ENCODE measurements at regions not wholly inside any gene's neighbourhood (a gene's known extent, or its start where the extent isn't known, plus 50 kb on each side); places are given as distances from the start of the nearest gene placed in this dataset.
"Not testable (repeated sequence)": the region's sequence is repeated elsewhere in the genome, so short reads cannot be mapped to it uniquely, and the experiment has no call there.

GRCh38 chr12:33044447-33044846, 147.9 kb upstream of the PKP2 start:
- H3K9ac ChIP-seq (ENCODE audit: low read depth, low read length), result no peak overlapping the region
- H3K36me3 ChIP-seq (ENCODE audit: control insufficient read depth, insufficient read depth, low read length), result no peaks in the 10 kb centered on the region
- no peaks in the 10 kb centered on the region for H3K4me1 ChIP-seq (ENCODE audit: control insufficient read depth, insufficient read depth, low read length)
- H3K27me3 ChIP-seq (ENCODE audit: control insufficient read depth, insufficient read depth, low read length), result no peaks in the 10 kb centered on the region
- H3K27ac ChIP-seq (ENCODE audit: low read depth, low read length), result no peak overlapping the region
- peaks cover 4% of the 10 kb centered on the region; the same call in 1 of the 2 replicates for H3K9me3 ChIP-seq (ENCODE audit: control insufficient read depth, insufficient read depth, low read length)
- H3K4me3 ChIP-seq (ENCODE audit: low read depth, low read length), result no peak overlapping the region

GRCh38 chr12:33041562-33041961, 145.0 kb upstream of the PKP2 start:
- Histone ChIP-seq H3K27ac (ENCODE audit: low read depth, low read length) (no peak overlapping the region), H3K9me3 (ENCODE audit: control insufficient read depth, insufficient read depth, low read length) (peaks cover 4% of the 10 kb centered on the region), H3K9ac (ENCODE audit: low read depth, low read length) (no peak overlapping the region), H3K27me3 (ENCODE audit: control insufficient read depth, insufficient read depth, low read length) (no peaks in the 10 kb centered on the region), H3K4me1 (ENCODE audit: control insufficient read depth, insufficient read depth, low read length) (no peaks in the 10 kb centered on the region), H3K36me3 (ENCODE audit: control insufficient read depth, insufficient read depth, low read length) (no peaks in the 10 kb centered on the region), H3K4me3 (ENCODE audit: low read depth, low read length) (no peak overlapping the region)

GRCh38 chr12:33033999-33034398, 137.4 kb upstream of the PKP2 start:
- H3K9me3 ChIP-seq (ENCODE audit: control insufficient read depth, insufficient read depth, low read length), result peaks cover 25% of the 10 kb centered on the region
- H3K9ac ChIP-seq (ENCODE audit: low read depth, low read length); H3K36me3 ChIP-seq (ENCODE audit: control insufficient read depth, insufficient read depth, low read length); H3K27ac ChIP-seq (ENCODE audit: low read depth, low read length); H3K4me1 ChIP-seq (ENCODE audit: control insufficient read depth, insufficient read depth, low read length); H3K27me3 ChIP-seq (ENCODE audit: control insufficient read depth, insufficient read depth, low read length); H3K4me3 ChIP-seq (ENCODE audit: low read depth, low read length): not testable (repeated sequence)

- no peak overlapping the region for H3K4me3 ChIP-seq (ENCODE audit: low read depth, low read length)
- no peak overlapping the region for H3K9ac ChIP-seq (ENCODE audit: low read depth, low read length)
- H3K4me1 ChIP-seq (ENCODE audit: control insufficient read depth, insufficient read depth, low read length), result no peaks in the 10 kb centered on the region
- no peaks in the 10 kb centered on the region for H3K27me3 ChIP-seq (ENCODE audit: control insufficient read depth, insufficient read depth, low read length)
- peaks cover 19% of the 10 kb centered on the region for H3K9me3 ChIP-seq (ENCODE audit: control insufficient read depth, insufficient read depth, low read length)
- no peak overlapping the region for H3K27ac ChIP-seq (ENCODE audit: low read depth, low read length)
- no peaks in the 10 kb centered on the region for H3K36me3 ChIP-seq (ENCODE audit: control insufficient read depth, insufficient read depth, low read length)
Observed at GRCh38 chr12:33026791-33027190, 130.2 kb upstream of the PKP2 start.

GRCh38 chr12:33022724-33023123, 126.1 kb upstream of the PKP2 start:
- not testable (repeated sequence) for H3K27ac ChIP-seq (ENCODE audit: low read depth, low read length); H3K27me3 ChIP-seq (ENCODE audit: control insufficient read depth, insufficient read depth, low read length); H3K36me3 ChIP-seq (ENCODE audit: control insufficient read depth, insufficient read depth, low read length); H3K4me3 ChIP-seq (ENCODE audit: low read depth, low read length); H3K4me1 ChIP-seq (ENCODE audit: control insufficient read depth, insufficient read depth, low read length); H3K9ac ChIP-seq (ENCODE audit: low read depth, low read length)
- peaks cover 22% of the 10 kb centered on the region for H3K9me3 ChIP-seq (ENCODE audit: control insufficient read depth, insufficient read depth, low read length)

- peaks cover 34% of the 10 kb centered on the region for H3K9me3 ChIP-seq (ENCODE audit: control insufficient read depth, insufficient read depth, low read length)
Observed at GRCh38 chr12:33017029-33017428, 120.5 kb upstream of the PKP2 start.

GRCh38 chr12:33012226-33012625, 115.6 kb upstream of the PKP2 start:
- H3K27ac ChIP-seq (ENCODE audit: low read depth, low read length), result no peak overlapping the region
- H3K9me3 ChIP-seq (ENCODE audit: control insufficient read depth, insufficient read depth, low read length), result peaks cover 10% of the 10 kb centered on the region
- no peak overlapping the region for H3K4me3 ChIP-seq (ENCODE audit: low read depth, low read length)
- no peaks in the 10 kb centered on the region; the same call in 1 of the 2 replicates for H3K4me1 ChIP-seq (ENCODE audit: control insufficient read depth, insufficient read depth, low read length)
- no peaks in the 10 kb centered on the region for H3K36me3 ChIP-seq (ENCODE audit: control insufficient read depth, insufficient read depth, low read length)
- H3K27me3 ChIP-seq (ENCODE audit: control insufficient read depth, insufficient read depth, low read length), result no peaks in the 10 kb centered on the region
- no peak overlapping the region for H3K9ac ChIP-seq (ENCODE audit: low read depth, low read length)

More at GRCh38 chr12:33017029-33017428, 120.5 kb upstream of the PKP2 start:
- not testable (repeated sequence) for H3K27me3 ChIP-seq (ENCODE audit: control insufficient read depth, insufficient read depth, low read length); H3K4me1 ChIP-seq (ENCODE audit: control insufficient read depth, insufficient read depth, low read length); H3K27ac ChIP-seq (ENCODE audit: low read depth, low read length); H3K4me3 ChIP-seq (ENCODE audit: low read depth, low read length); H3K9ac ChIP-seq (ENCODE audit: low read depth, low read length); H3K36me3 ChIP-seq (ENCODE audit: control insufficient read depth, insufficient read depth, low read length)

GRCh38 chr12:33006106-33006505, 109.5 kb upstream of the PKP2 start:
- H3K9ac ChIP-seq (ENCODE audit: low read depth, low read length), result no peak overlapping the region
- H3K27ac ChIP-seq (ENCODE audit: low read depth, low read length), result no peak overlapping the region
- no peak overlapping the region for H3K4me3 ChIP-seq (ENCODE audit: low read depth, low read length)
- H3K9me3 ChIP-seq (ENCODE audit: control insufficient read depth, insufficient read depth, low read length), result no peaks in the 10 kb centered on the region
- no peaks in the 10 kb centered on the region for H3K27me3 ChIP-seq (ENCODE audit: control insufficient read depth, insufficient read depth, low read length)
- H3K36me3 ChIP-seq (ENCODE audit: control insufficient read depth, insufficient read depth, low read length), result no peaks in the 10 kb centered on the region
- H3K4me1 ChIP-seq (ENCODE audit: control insufficient read depth, insufficient read depth, low read length), result no peaks in the 10 kb centered on the region

- H3K27me3 ChIP-seq (ENCODE audit: control insufficient read depth, insufficient read depth, low read length), result no peaks in the 10 kb centered on the region
- no peaks in the 10 kb centered on the region for H3K36me3 ChIP-seq (ENCODE audit: control insufficient read depth, insufficient read depth, low read length)
- H3K4me3 ChIP-seq (ENCODE audit: low read depth, low read length), result no peak overlapping the region
- H3K4me1 ChIP-seq (ENCODE audit: control insufficient read depth, insufficient read depth, low read length), result peaks cover 5% of the 10 kb centered on the region; the same call in 1 of the 2 replicates
- H3K9me3 ChIP-seq (ENCODE audit: control insufficient read depth, insufficient read depth, low read length), result no peaks in the 10 kb centered on the region
- H3K9ac ChIP-seq (ENCODE audit: low read depth, low read length), result no peak overlapping the region
- H3K27ac ChIP-seq (ENCODE audit: low read depth, low read length), result no peak overlapping the region
Observed at GRCh38 chr12:33000016-33000415, 103.4 kb upstream of the PKP2 start.

- Histone ChIP-seq H3K27ac (ENCODE audit: low read depth, low read length) (no peak overlapping the region), H3K36me3 (ENCODE audit: control insufficient read depth, insufficient read depth, low read length) (no peaks in the 10 kb centered on the region), H3K4me3 (ENCODE audit: low read depth, low read length) (no peak overlapping the region), H3K9ac (ENCODE audit: low read depth, low read length) (no peak overlapping the region), H3K27me3 (ENCODE audit: control insufficient read depth, insufficient read depth, low read length) (no peaks in the 10 kb centered on the region), H3K4me1 (ENCODE audit: control insufficient read depth, insufficient read depth, low read length) (peaks cover 5% of the 10 kb centered on the region), H3K9me3 (ENCODE audit: control insufficient read depth, insufficient read depth, low read length) (no peaks in the 10 kb centered on the region)
Observed at GRCh38 chr12:32997471-32997870, 100.9 kb upstream of the PKP2 start.

- Histone ChIP-seq H3K9me3 (ENCODE audit: control insufficient read depth, insufficient read depth, low read length) (no peaks in the 10 kb centered on the region), H3K4me1 (ENCODE audit: control insufficient read depth, insufficient read depth, low read length) (peaks cover 5% of the 10 kb centered on the region), H3K27me3 (ENCODE audit: control insufficient read depth, insufficient read depth, low read length) (no peaks in the 10 kb centered on the region), H3K9ac (ENCODE audit: low read depth, low read length) (no peak overlapping the region), H3K27ac (ENCODE audit: low read depth, low read length) (no peak overlapping the region), H3K4me3 (ENCODE audit: low read depth, low read length) (no peak overlapping the region), H3K36me3 (ENCODE audit: control insufficient read depth, insufficient read depth, low read length) (no peaks in the 10 kb centered on the region)
Observed at GRCh38 chr12:32995623-32996022, 99.0 kb upstream of the PKP2 start.

GRCh38 chr12:32993404-32993803, 96.8 kb upstream of the PKP2 start:
- Histone ChIP-seq H3K27ac (ENCODE audit: low read depth, low read length) (no peak overlapping the region), H3K4me1 (ENCODE audit: control insufficient read depth, insufficient read depth, low read length) (peaks cover 24% of the 10 kb centered on the region), H3K4me3 (ENCODE audit: low read depth, low read length) (no peak overlapping the region), H3K27me3 (ENCODE audit: control insufficient read depth, insufficient read depth, low read length) (no peaks in the 10 kb centered on the region), H3K36me3 (ENCODE audit: control insufficient read depth, insufficient read depth, low read length) (no peaks in the 10 kb centered on the region), H3K9me3 (ENCODE audit: control insufficient read depth, insufficient read depth, low read length) (no peaks in the 10 kb centered on the region), H3K9ac (ENCODE audit: low read depth, low read length) (no peak overlapping the region)

All from HUES48 (cell line).